ENCODE measurements at regions not wholly inside any gene's neighbourhood (a gene's known extent, or its start where the extent isn't known, plus 50 kb on each side); places are given as distances from the start of the nearest gene placed in this dataset.
A peak's percentile ranks its signal among the peaks of the same experiment; 100 is the strongest.

- H3K27ac Mint-ChIP-seq, result no peak overlapping the region
- peaks cover 10% of the 10 kb centered on the region for H3K9me3 Mint-ChIP-seq
- H3K4me1 Mint-ChIP-seq, result no peaks in the 10 kb centered on the region
Observed at GRCh38 chr7:25815711-25816110, 336.3 kb upstream of the NFE2L3 start.

GRCh38 chr7:25820432-25821040 lies 331.5 kb upstream of the NFE2L3 start:
- no peak overlapping the region for H3K4me3 Mint-ChIP-seq
- H3K27me3 Mint-ChIP-seq (ENCODE audit: low read depth), result peaks cover 6% of the 10 kb centered on the region
- H3K9me3 Mint-ChIP-seq, result peaks cover 10% of the 10 kb centered on the region
- no peak for DNase-seq (ENCODE audit: low spot score in 2 of 2, unreplicated experiment in 2 of 2)
- no peak overlapping the region for H3K27ac Mint-ChIP-seq
- H3K4me1 Mint-ChIP-seq, result no peaks in the 10 kb centered on the region
- H3K36me3 Mint-ChIP-seq, result no peaks in the 10 kb centered on the region
- TF ChIP-seq CTCF (IDR thresholded peaks at IDR 0.05; ENCODE audit: unreplicated experiment), result peak; percentile 46

More at GRCh38 chr7:25815711-25816110, 336.3 kb upstream of the NFE2L3 start:
- no peak overlapping the region for H3K4me3 Mint-ChIP-seq
- peaks cover 27% of the 10 kb centered on the region for H3K27me3 Mint-ChIP-seq (ENCODE audit: low read depth)
- no peaks in the 10 kb centered on the region for H3K36me3 Mint-ChIP-seq
- no peak for DNase-seq (ENCODE audit: low spot score in 2 of 2, unreplicated experiment in 2 of 2)
- no peak for TF ChIP-seq CTCF (IDR thresholded peaks at IDR 0.05; ENCODE audit: unreplicated experiment)

GRCh38 chr7:25821225-25821624 lies 330.8 kb upstream of the NFE2L3 start:
- no peak overlapping the region for H3K4me3 Mint-ChIP-seq
- H3K9me3 Mint-ChIP-seq, result peaks cover 10% of the 10 kb centered on the region
- peaks cover 6% of the 10 kb centered on the region for H3K27me3 Mint-ChIP-seq (ENCODE audit: low read depth)
- H3K27ac Mint-ChIP-seq, result no peak overlapping the region
- no peaks in the 10 kb centered on the region for H3K36me3 Mint-ChIP-seq
- H3K4me1 Mint-ChIP-seq, result no peaks in the 10 kb centered on the region
- TF ChIP-seq CTCF (IDR thresholded peaks at IDR 0.05; ENCODE audit: unreplicated experiment), result no peak
- no peak for DNase-seq (ENCODE audit: low spot score in 2 of 2, unreplicated experiment in 2 of 2)

- peaks cover 1% of the 10 kb centered on the region for H3K36me3 Mint-ChIP-seq
- H3K27me3 Mint-ChIP-seq (ENCODE audit: low read depth), result peaks cover 2% of the 10 kb centered on the region
- H3K27ac Mint-ChIP-seq, result no peak overlapping the region
- no peaks in the 10 kb centered on the region for H3K4me1 Mint-ChIP-seq
- no peak for TF ChIP-seq CTCF (IDR thresholded peaks at IDR 0.05; ENCODE audit: unreplicated experiment)
- peaks cover 6% of the 10 kb centered on the region for H3K9me3 Mint-ChIP-seq
- DNase-seq (ENCODE audit: low spot score in 2 of 2, unreplicated experiment in 2 of 2), result no peak
- H3K4me3 Mint-ChIP-seq, result no peak overlapping the region
Observed at GRCh38 chr7:25822823-25823222, 329.2 kb upstream of the NFE2L3 start.

GRCh38 chr7:25823571-25823970 lies 328.4 kb upstream of the NFE2L3 start:
- Mint-ChIP-seq H3K9me3 (peaks cover 13% of the 10 kb centered on the region), H3K4me1 (no peaks in the 10 kb centered on the region), H3K27me3 (ENCODE audit: low read depth) (peaks cover 2% of the 10 kb centered on the region), H3K36me3 (peaks cover 1% of the 10 kb centered on the region), H3K27ac (no peak overlapping the region), H3K4me3 (no peak overlapping the region)
- no peak for TF ChIP-seq CTCF (IDR thresholded peaks at IDR 0.05; ENCODE audit: unreplicated experiment)
- no peak for DNase-seq (ENCODE audit: low spot score in 2 of 2, unreplicated experiment in 2 of 2)

GRCh38 chr7:25828468-25828867 lies 323.5 kb upstream of the NFE2L3 start:
- Mint-ChIP-seq H3K9me3 (peaks cover 14% of the 10 kb centered on the region), H3K27me3 (ENCODE audit: low read depth) (no peaks in the 10 kb centered on the region), H3K36me3 (peaks cover 1% of the 10 kb centered on the region), H3K4me1 (peaks cover 32% of the 10 kb centered on the region), H3K4me3 (no peak overlapping the region), H3K27ac (no peak overlapping the region)
- no peak for TF ChIP-seq CTCF (IDR thresholded peaks at IDR 0.05; ENCODE audit: unreplicated experiment)
- DNase-seq (ENCODE audit: low spot score in 2 of 2, unreplicated experiment in 2 of 2), result no peak

Data from mesothelial cell of epicardium (in vitro differentiated cells).